OCI-LY1 (cell line): ENCODE measurements at regions not wholly inside any gene's neighbourhood (a gene's known extent, or its start where the extent isn't known, plus 50 kb on each side); places are given as distances from the start of the nearest gene placed in this dataset.

ENCODE experiments used
- H2AFZ ChIP-seq: fragments of 200-600 bp; sonication (generic), shearing (Covaris generic); 2 replicates; pipeline ENCODE4 v1.6.0; 2014; ENCODE audit warnings: antibody characterized with exemption, mild to moderate bottlenecking, low read length
- H3F3A ChIP-seq: fragments of 200-600 bp; sonication (generic), shearing (Covaris generic); 2 replicates; pipeline ENCODE4 v1.6.0; 2014; ENCODE audit warnings: mild to moderate bottlenecking, antibody characterized with exemption, low read length, moderate library complexity; ENCODE audit not compliant: insufficient read depth
- H3K27ac ChIP-seq: fragments of 200-600 bp; sonication (generic); 2 replicates; pipeline ENCODE4 v1.5.1; 2014; ENCODE audit warnings: low read length, mixed run types, mild to moderate bottlenecking, low read depth; ENCODE audit not compliant: poor library complexity, severe bottlenecking
- H3K27me3 ChIP-seq: fragments of 200-600 bp; sonication (generic); 2 replicates; pipeline ENCODE4 v1.6.0; 2014; ENCODE audit warnings: antibody characterized with exemption, mild to moderate bottlenecking, low read length, moderate library complexity; ENCODE audit not compliant: insufficient read depth
- H3K36me3 ChIP-seq: fragments of 200-600 bp; sonication (generic); 2 replicates; pipeline ENCODE4 v1.6.1; 2014; ENCODE audit warnings: mild to moderate bottlenecking, antibody characterized with exemption, low read length, moderate library complexity, mixed read lengths; ENCODE audit not compliant: insufficient read depth
- H3K4me1 ChIP-seq: fragments of 200-600 bp; sonication (generic); 2 replicates; pipeline ENCODE4 v1.5.1; 2014; ENCODE audit warnings: mild to moderate bottlenecking, low read length, moderate library complexity; ENCODE audit not compliant: insufficient read depth, severe bottlenecking
- H3K4me2 ChIP-seq: fragments of 200-600 bp; sonication (generic), shearing (Covaris generic); 2 replicates; pipeline ENCODE4 v1.6.1; 2014; ENCODE audit warnings: low read length
- H3K4me3 ChIP-seq: fragments of 200-600 bp; sonication (generic); 2 replicates; pipeline ENCODE4 v1.5.1; 2014; ENCODE audit warnings: low read length, low read depth, mild to moderate bottlenecking, mixed read lengths; ENCODE audit not compliant: poor library complexity, severe bottlenecking
- H3K79me2 ChIP-seq: fragments of 200-600 bp; shearing (Covaris generic); 2 replicates; pipeline ENCODE4 v1.6.1; 2016; ENCODE audit warnings: mixed run types, low read length, mixed read lengths; ENCODE audit not compliant: insufficient read depth
- H3K9ac ChIP-seq: fragments of 200-600 bp; sonication (generic), shearing (Covaris generic); 2 replicates; pipeline ENCODE4 v1.6.1; 2014; ENCODE audit warnings: mild to moderate bottlenecking, low read length, mixed read lengths
- H3K9me2 ChIP-seq: fragments of 200-600 bp; sonication (generic), shearing (Covaris generic); 2 replicates; pipeline ENCODE4 v1.6.1; 2014; ENCODE audit warnings: low read depth, mild to moderate bottlenecking, low read length, mixed read lengths
- H3K9me3 ChIP-seq: fragments of 200-600 bp; shearing (Covaris generic); 2 replicates; pipeline ENCODE4 v1.6.1; 2014; ENCODE audit warnings: low read length, mixed read lengths
- H4K20me1 ChIP-seq: fragments of 200-600 bp; sonication (generic), shearing (Covaris generic); 2 replicates; pipeline ENCODE4 v1.6.0; 2016; ENCODE audit warnings: mild to moderate bottlenecking, low read length; ENCODE audit not compliant: insufficient read depth
- CTCF ChIP-seq: fragments of 200-600 bp; sonication (generic), shearing (Covaris generic); IDR thresholded peaks from 2 replicates; pipeline ENCODE4 v1.5.1; 2017; ENCODE audit warnings: mild to moderate bottlenecking, antibody characterized with exemption, low read length, moderate library complexity, mixed read lengths
- EZH2 ChIP-seq: fragments of 200-600 bp; sonication (generic), shearing (Covaris generic); IDR thresholded peaks from 2 replicates; pipeline ENCODE4 v1.8.0; 2017; ENCODE audit warnings: borderline replicate concordance, mixed run types, mild to moderate bottlenecking, antibody characterized with exemption, low read length, moderate library complexity, mixed read lengths

- Histone ChIP-seq H3K27ac (peak overlapping the region; percentile 86), H3K4me3 (no peak overlapping the region), H3K4me2 (peak overlapping the region; percentile 39; the same call in 1 of the 2 replicates), H3K9me2 (no peaks in the 10 kb centered on the region), H3F3A (no peaks in the 10 kb centered on the region), H3K4me1 (peaks cover 70% of the 10 kb centered on the region), H3K36me3 (no peaks in the 10 kb centered on the region), H2AFZ (no peak overlapping the region), H3K9ac (no peak overlapping the region), H3K9me3 (no peaks in the 10 kb centered on the region), H3K27me3 (no peaks in the 10 kb centered on the region), H4K20me1 (no peaks in the 10 kb centered on the region), H3K79me2 (no peaks in the 10 kb centered on the region)
- TF ChIP-seq EZH2: no peak
- no peak for TF ChIP-seq CTCF
Observed at GRCh38 chr17:13918247-13918646, 151.1 kb upstream of the COX10 start.

DNA sequence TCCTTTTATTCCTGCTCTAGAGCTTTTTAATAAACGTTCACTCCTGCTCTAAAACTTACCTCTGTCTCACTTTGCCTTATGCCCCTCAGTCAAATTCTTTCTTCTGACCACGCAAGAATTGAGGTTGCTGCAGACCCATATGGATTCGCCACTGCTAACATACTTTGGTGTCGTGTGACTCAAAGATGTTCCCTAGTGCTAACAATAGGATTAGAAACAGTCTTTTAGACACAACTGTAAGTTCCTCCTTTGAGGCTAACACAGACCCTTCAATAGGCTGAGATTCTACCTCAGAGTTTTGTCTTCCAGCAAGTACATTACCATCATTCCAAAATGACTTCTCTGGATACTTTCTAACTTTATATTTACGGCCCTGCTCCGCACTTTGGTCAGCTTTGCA is 149.5 kb upstream of the COX10 start:
- TF ChIP-seq CTCF (no peak), EZH2 (no peak)
- Histone ChIP-seq H3K4me2 (peak overlapping the region; percentile 11; the same call in 1 of the 2 replicates), H3K4me1 (peaks cover 71% of the 10 kb centered on the region), H4K20me1 (no peaks in the 10 kb centered on the region), H3K9me3 (no peaks in the 10 kb centered on the region), H2AFZ (no peak overlapping the region), H3K36me3 (no peaks in the 10 kb centered on the region), H3F3A (no peaks in the 10 kb centered on the region), H3K27me3 (no peaks in the 10 kb centered on the region), H3K4me3 (no peak overlapping the region), H3K79me2 (no peaks in the 10 kb centered on the region), H3K9me2 (no peaks in the 10 kb centered on the region), H3K27ac (peak overlapping the region; percentile 86), H3K9ac (no peak overlapping the region)

DNA sequence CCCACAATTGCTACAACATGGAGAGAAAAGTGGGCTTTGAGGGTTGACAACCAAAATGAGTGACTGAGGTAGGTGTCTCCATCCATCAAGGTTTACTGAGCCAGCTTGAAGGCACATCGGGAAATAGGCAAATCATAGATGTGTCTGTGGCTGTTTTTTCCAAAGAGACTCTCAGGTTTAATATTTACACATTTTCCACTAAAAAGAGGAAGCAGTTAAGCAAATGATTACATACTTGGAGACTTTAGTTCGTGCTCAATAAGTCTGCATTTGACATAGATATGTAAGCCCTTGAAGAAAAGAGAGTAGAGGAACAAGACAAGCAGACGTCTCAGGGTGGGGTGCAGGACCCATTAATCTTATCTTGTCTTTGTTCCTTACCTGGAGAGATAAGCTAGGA is 148.9 kb upstream of the COX10 start:
- peak overlapping the region; percentile 11; the same call in 1 of the 2 replicates for H3K4me2 ChIP-seq
- no peaks in the 10 kb centered on the region for H3K79me2 ChIP-seq
- no peaks in the 10 kb centered on the region for H3K36me3 ChIP-seq
- TF ChIP-seq EZH2: no peak
- TF ChIP-seq CTCF: no peak
- no peaks in the 10 kb centered on the region for H3K9me3 ChIP-seq
- 0 out of 2 replicates have a peak overlapping the region, but pooled peaks have one; percentile 21 for H3K9ac ChIP-seq
- no peaks in the 10 kb centered on the region for H4K20me1 ChIP-seq
- H3K27me3 ChIP-seq: no peaks in the 10 kb centered on the region
- peaks cover 65% of the 10 kb centered on the region for H3K4me1 ChIP-seq
- H3K27ac ChIP-seq: peak overlapping the region; percentile 86
- no peak overlapping the region for H2AFZ ChIP-seq
- H3K9me2 ChIP-seq: no peaks in the 10 kb centered on the region
- no peaks in the 10 kb centered on the region for H3F3A ChIP-seq
- no peak overlapping the region for H3K4me3 ChIP-seq
